ENCODE measurements at regions not wholly inside any gene's neighbourhood (a gene's known extent, or its start where the extent isn't known, plus 50 kb on each side); places are given as distances from the start of the nearest gene placed in this dataset.

DNA sequence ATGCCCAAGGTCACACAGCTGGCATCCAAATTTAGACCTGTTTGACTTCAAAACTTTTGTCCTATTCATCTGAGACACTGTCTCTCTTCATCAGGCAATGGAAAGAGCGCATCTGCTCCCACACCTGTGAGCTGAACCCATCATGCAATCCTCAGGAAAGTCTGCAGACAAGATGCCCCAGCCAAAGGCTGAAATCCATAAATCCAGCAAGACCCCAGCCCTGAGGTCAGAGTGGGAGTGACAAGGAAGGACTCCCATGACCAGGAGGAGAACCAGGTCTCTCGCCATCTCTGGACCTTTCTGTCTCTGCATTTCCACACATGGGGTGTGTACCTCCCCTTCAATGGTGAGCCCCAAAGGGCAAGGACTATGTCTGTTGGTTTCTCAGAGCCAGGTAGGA, 83.6 kb upstream of the HMGXB4 start:
- DNase-seq (ENCODE audit: low spot score), result no peak
- H3K4me1 ChIP-seq (ENCODE audit: control insufficient read depth in 4 of 4, insufficient read depth in 4 of 4, low read length in 3 of 4), result no peaks in the 10 kb centered on the region
- no peak for TF ChIP-seq ZBTB33 (IDR thresholded peaks at IDR 0.05)
- no peak for TF ChIP-seq FOXA2 (IDR thresholded peaks at IDR 0.05)
- TF ChIP-seq ATF3 (IDR thresholded peaks at IDR 0.05), result no peak
- TF ChIP-seq JUND (IDR thresholded peaks at IDR 0.05), result no peak
- TF ChIP-seq, protein P1, sequence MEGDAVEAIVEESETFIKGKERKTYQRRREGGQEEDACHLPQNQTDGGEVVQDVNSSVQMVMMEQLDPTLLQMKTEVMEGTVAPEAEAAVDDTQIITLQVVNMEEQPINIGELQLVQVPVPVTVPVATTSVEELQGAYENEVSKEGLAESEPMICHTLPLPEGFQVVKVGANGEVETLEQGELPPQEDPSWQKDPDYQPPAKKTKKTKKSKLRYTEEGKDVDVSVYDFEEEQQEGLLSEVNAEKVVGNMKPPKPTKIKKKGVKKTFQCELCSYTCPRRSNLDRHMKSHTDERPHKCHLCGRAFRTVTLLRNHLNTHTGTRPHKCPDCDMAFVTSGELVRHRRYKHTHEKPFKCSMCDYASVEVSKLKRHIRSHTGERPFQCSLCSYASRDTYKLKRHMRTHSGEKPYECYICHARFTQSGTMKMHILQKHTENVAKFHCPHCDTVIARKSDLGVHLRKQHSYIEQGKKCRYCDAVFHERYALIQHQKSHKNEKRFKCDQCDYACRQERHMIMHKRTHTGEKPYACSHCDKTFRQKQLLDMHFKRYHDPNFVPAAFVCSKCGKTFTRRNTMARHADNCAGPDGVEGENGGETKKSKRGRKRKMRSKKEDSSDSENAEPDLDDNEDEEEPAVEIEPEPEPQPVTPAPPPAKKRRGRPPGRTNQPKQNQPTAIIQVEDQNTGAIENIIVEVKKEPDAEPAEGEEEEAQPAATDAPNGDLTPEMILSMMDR (IDR thresholded peaks at IDR 0.05; ENCODE audit: low read depth, low read length, missing input control), result no peak
- no peak for TF ChIP-seq EGR1 (IDR thresholded peaks at IDR 0.05; ENCODE audit: low read depth in 2 of 2)
- TF ChIP-seq GABPA (IDR thresholded peaks at IDR 0.05 in 1 of 2, conservative IDR thresholded peaks at IDR 0.05 in 1 of 2), result no peak
- no peak for TF ChIP-seq TAF1 (conservative IDR thresholded peaks at IDR 0.05)
- TF ChIP-seq HNF4A (conservative IDR thresholded peaks at IDR 0.05), result no peak
- TF ChIP-seq, protein P2, sequence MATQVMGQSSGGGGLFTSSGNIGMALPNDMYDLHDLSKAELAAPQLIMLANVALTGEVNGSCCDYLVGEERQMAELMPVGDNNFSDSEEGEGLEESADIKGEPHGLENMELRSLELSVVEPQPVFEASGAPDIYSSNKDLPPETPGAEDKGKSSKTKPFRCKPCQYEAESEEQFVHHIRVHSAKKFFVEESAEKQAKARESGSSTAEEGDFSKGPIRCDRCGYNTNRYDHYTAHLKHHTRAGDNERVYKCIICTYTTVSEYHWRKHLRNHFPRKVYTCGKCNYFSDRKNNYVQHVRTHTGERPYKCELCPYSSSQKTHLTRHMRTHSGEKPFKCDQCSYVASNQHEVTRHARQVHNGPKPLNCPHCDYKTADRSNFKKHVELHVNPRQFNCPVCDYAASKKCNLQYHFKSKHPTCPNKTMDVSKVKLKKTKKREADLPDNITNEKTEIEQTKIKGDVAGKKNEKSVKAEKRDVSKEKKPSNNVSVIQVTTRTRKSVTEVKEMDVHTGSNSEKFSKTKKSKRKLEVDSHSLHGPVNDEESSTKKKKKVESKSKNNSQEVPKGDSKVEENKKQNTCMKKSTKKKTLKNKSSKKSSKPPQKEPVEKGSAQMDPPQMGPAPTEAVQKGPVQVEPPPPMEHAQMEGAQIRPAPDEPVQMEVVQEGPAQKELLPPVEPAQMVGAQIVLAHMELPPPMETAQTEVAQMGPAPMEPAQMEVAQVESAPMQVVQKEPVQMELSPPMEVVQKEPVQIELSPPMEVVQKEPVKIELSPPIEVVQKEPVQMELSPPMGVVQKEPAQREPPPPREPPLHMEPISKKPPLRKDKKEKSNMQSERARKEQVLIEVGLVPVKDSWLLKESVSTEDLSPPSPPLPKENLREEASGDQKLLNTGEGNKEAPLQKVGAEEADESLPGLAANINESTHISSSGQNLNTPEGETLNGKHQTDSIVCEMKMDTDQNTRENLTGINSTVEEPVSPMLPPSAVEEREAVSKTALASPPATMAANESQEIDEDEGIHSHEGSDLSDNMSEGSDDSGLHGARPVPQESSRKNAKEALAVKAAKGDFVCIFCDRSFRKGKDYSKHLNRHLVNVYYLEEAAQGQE (IDR thresholded peaks at IDR 0.05), result no peak

DNA sequence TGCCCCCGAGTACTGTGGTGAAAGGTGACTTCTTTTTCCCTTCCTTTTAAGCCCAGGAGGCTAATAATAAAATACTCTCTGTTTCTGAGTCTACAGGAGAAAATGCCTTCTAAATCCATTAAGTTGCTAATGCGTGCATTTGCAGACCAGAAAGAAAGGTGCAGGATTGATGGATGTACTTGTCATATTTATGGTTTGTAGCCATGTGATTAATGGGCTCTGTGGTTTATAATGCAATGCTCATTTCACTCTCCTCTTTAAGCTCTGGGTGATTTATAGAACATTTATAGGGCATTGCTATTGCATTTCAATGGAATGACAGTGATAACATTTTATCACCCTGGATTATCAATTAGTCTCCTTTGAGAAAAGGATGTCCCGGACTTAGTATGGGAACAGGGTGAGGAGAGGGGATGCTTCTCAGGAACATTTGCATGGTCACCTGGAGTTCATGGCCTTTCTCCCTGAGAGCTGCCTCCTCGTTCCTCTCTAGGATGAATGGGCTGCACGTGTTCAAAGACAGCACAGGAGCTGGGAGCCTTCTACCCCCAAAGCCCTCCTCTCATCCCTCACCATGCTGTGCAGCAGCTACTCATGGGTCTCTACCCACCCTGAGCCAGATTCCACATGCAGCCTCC, 82.8 kb upstream of the HMGXB4 start:
- no peak overlapping the region for H3K4me3 ChIP-seq (ENCODE audit: low read depth in 1 of 3, low read length in 3 of 3)
- no peak for DNase-seq (ENCODE audit: low spot score)
- H3K9ac ChIP-seq (ENCODE audit: low read depth in 1 of 2, low read length in 2 of 2), result no peak overlapping the region
- no peaks in the 10 kb centered on the region for H3K4me1 ChIP-seq (ENCODE audit: control insufficient read depth in 4 of 4, insufficient read depth in 4 of 4, low read length in 3 of 4)
- WGBS, result 48% methylated on average over 5 of the region's 5 CpGs
- no peak for TF ChIP-seq ATF3 (IDR thresholded peaks at IDR 0.05)
- no peak for TF ChIP-seq HNF4A (conservative IDR thresholded peaks at IDR 0.05)
- TF ChIP-seq ZBTB33 (IDR thresholded peaks at IDR 0.05), result no peak
- no peak for TF ChIP-seq RAD21 (IDR thresholded peaks at IDR 0.05)
- TF ChIP-seq RXRA (IDR thresholded peaks at IDR 0.05), result no peak
- no peaks in the 10 kb centered on the region for H3K36me3 ChIP-seq (ENCODE audit: control insufficient read depth in 4 of 4, insufficient read depth in 3 of 4, low read depth in 1 of 4, low read length in 3 of 4)
- H3K27ac ChIP-seq (ENCODE audit: low read depth in 1 of 2, low read length in 2 of 2), result no peak overlapping the region
- peaks cover 0 to 3% (median 0%) of the 10 kb centered on the region in 4 donors for H3K9me3 ChIP-seq (ENCODE audit: control insufficient read depth in 4 of 4, low read length in 3 of 4)
- H3K27me3 ChIP-seq (ENCODE audit: control insufficient read depth in 4 of 4, insufficient read depth in 4 of 4, low read length in 3 of 4), result no peaks in the 10 kb centered on the region

More for the DNA sequence above, 83.6 kb upstream of the HMGXB4 start:
- no peaks in the 10 kb centered on the region for H3K27me3 ChIP-seq (ENCODE audit: control insufficient read depth in 4 of 4, insufficient read depth in 4 of 4, low read length in 3 of 4)
- peaks cover 0 to 3% (median 0%) of the 10 kb centered on the region in 4 donors for H3K9me3 ChIP-seq (ENCODE audit: control insufficient read depth in 4 of 4, low read length in 3 of 4)
- WGBS, result 80% methylated on average over 2 of the region's 2 CpGs
- no peak overlapping the region for H3K9ac ChIP-seq (ENCODE audit: low read depth in 1 of 2, low read length in 2 of 2)
- H3K36me3 ChIP-seq (ENCODE audit: control insufficient read depth in 4 of 4, insufficient read depth in 3 of 4, low read depth in 1 of 4, low read length in 3 of 4), result no peaks in the 10 kb centered on the region
- no peak overlapping the region for H3K4me3 ChIP-seq (ENCODE audit: low read depth in 1 of 3, low read length in 3 of 3)
- no peak overlapping the region for H3K27ac ChIP-seq (ENCODE audit: low read depth in 1 of 2, low read length in 2 of 2)

All from liver (tissue), 8 donors.